ENCODE measurements at regions not wholly inside any gene's neighbourhood (a gene's known extent, or its start where the extent isn't known, plus 50 kb on each side); places are given as distances from the start of the nearest gene placed in this dataset.

DNA sequence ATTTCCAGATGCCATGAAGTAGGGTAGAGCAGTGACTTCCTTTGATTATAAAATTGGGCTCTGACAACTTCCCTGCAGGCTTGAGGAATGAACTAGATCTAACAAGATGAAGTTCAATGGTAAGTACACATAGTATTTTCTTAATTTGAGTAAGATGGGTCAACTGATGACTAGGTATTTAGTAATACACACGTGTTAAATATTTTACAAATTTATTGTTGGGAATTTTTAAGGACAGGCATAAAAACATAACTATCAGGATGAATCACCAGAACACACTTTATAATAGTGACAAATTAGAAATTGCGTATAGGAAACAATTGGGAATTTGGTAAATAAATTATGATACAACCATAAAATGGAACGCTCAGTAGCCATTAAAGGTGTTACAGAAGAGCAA lies 762.4 kb upstream of the SLC35B3 start (continued):
- TF ChIP-seq YY1 (IDR thresholded peaks at IDR 0.05; ENCODE audit: extremely low read depth, insufficient replicate concordance, low read depth, low read length) (no peak), SIN3A (IDR thresholded peaks at IDR 0.05; ENCODE audit: low read depth) (no peak), ZNF274 (IDR thresholded peaks at IDR 0.05; ENCODE audit: low read depth, low read length) (no peak), JUND (IDR thresholded peaks at IDR 0.05) (no peak)

DNA sequence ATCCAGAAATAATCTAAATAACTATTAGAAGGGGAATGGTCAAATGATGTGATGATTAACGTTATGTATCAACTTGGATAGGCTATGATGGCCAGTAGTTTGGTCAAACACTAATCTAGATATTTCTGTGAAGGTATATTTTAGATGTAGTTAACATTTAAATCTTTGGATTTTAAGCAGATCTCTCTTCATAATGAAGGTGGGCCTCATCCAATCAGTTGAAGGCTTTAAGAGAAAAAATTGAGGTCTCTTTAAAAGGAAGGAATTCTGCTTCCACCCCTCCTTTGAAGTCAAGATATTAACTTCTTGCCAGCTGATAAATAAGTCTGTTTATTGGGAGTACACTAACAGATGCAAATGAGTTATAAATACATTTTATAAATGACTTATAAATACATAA lies 760.0 kb upstream of the SLC35B3 start:
- ChIA-PET POLR2A (no interaction called here), RAD21 (ENCODE audit: low non-redundant PET in 1 of 2, low total read pairs in 2 of 2, uncharacterized antibody in 2 of 2, unreplicated experiment in 2 of 2) (no interaction called here), CTCF (no interaction called here)
- Histone ChIP-seq H3K9me3 (ENCODE audit: control insufficient read depth in 1 of 2, insufficient read depth in 1 of 2, low read depth in 1 of 2, low read length in 2 of 2) (no peaks in the 10 kb centered on the region), H4K20me1 (ENCODE audit: insufficient read depth) (no peaks in the 10 kb centered on the region), H3K79me2 (ENCODE audit: insufficient read depth, low read length) (no peaks in the 10 kb centered on the region), H2AFZ (ENCODE audit: low read depth, low read length, poor library complexity, severe bottlenecking) (no peak overlapping the region), H3K27me3 (ENCODE audit: insufficient read depth, low read length) (no peaks in the 10 kb centered on the region), H3K9me2 (ENCODE audit: insufficient read depth) (no peaks in the 10 kb centered on the region), H3K4me2 (ENCODE audit: low read length) (no peak overlapping the region), H3K9ac (ENCODE audit: low read length) (no peak overlapping the region), H3K4me3 (replicated peaks in 1 of 2; ENCODE audit: low read depth in 1 of 2, low read length in 2 of 2) (no peak overlapping the region), H3K36me3 (ENCODE audit: control insufficient read depth in 1 of 2, insufficient read depth in 2 of 2, low read length in 2 of 2) (no peaks in the 10 kb centered on the region), H3K4me1 (ENCODE audit: control insufficient read depth in 1 of 2, insufficient read depth in 2 of 2, low read length in 2 of 2) (no peaks in the 10 kb centered on the region), H3K27ac (ENCODE audit: low read depth, low read length) (no peak overlapping the region)
- TF ChIP-seq POLR2AphosphoS5 (IDR thresholded peaks at IDR 0.05; ENCODE audit: low read depth, low read length), result no peak
- TF ChIP-seq EZH2phosphoT487 (IDR thresholded peaks at IDR 0.05; ENCODE audit: borderline replicate concordance), result no peak
- TF ChIP-seq, protein P1, sequence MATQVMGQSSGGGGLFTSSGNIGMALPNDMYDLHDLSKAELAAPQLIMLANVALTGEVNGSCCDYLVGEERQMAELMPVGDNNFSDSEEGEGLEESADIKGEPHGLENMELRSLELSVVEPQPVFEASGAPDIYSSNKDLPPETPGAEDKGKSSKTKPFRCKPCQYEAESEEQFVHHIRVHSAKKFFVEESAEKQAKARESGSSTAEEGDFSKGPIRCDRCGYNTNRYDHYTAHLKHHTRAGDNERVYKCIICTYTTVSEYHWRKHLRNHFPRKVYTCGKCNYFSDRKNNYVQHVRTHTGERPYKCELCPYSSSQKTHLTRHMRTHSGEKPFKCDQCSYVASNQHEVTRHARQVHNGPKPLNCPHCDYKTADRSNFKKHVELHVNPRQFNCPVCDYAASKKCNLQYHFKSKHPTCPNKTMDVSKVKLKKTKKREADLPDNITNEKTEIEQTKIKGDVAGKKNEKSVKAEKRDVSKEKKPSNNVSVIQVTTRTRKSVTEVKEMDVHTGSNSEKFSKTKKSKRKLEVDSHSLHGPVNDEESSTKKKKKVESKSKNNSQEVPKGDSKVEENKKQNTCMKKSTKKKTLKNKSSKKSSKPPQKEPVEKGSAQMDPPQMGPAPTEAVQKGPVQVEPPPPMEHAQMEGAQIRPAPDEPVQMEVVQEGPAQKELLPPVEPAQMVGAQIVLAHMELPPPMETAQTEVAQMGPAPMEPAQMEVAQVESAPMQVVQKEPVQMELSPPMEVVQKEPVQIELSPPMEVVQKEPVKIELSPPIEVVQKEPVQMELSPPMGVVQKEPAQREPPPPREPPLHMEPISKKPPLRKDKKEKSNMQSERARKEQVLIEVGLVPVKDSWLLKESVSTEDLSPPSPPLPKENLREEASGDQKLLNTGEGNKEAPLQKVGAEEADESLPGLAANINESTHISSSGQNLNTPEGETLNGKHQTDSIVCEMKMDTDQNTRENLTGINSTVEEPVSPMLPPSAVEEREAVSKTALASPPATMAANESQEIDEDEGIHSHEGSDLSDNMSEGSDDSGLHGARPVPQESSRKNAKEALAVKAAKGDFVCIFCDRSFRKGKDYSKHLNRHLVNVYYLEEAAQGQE (IDR thresholded peaks at IDR 0.05; ENCODE audit: low read depth), result no peak
- TF ChIP-seq SRF (IDR thresholded peaks at IDR 0.05; ENCODE audit: low read depth), result no peak
- TF ChIP-seq, protein P2, sequence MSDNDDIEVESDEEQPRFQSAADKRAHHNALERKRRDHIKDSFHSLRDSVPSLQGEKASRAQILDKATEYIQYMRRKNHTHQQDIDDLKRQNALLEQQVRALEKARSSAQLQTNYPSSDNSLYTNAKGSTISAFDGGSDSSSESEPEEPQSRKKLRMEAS (IDR thresholded peaks at IDR 0.05), result no peak
- TF ChIP-seq SIN3A (IDR thresholded peaks at IDR 0.05; ENCODE audit: low read depth), result no peak
- TF ChIP-seq FOSL1 (IDR thresholded peaks at IDR 0.05; ENCODE audit: low read depth), result no peak
- no peak for TF ChIP-seq RAD21 (IDR thresholded peaks at IDR 0.05; ENCODE audit: low read depth)
- TF ChIP-seq ZNF274 (IDR thresholded peaks at IDR 0.05; ENCODE audit: low read depth, low read length), result no peak
- TF ChIP-seq TCF7L2 (IDR thresholded peaks at IDR 0.05; ENCODE audit: borderline replicate concordance, extremely low read depth, insufficient read depth, insufficient read length), result no peak
- BruUV-seq (replicated peaks), result no TSS peak
- ATAC-seq, result no peak
- no peak for DNase-seq (ENCODE audit: low read depth, low spot score)
- intact Hi-C loops (cut with micrococcal nuclease), result no loop called here
